NB4 (cell line): ENCODE measurements at regions not wholly inside any gene's neighbourhood (a gene's known extent, or its start where the extent isn't known, plus 50 kb on each side); places are given as distances from the start of the nearest gene placed in this dataset.

Experiments
- DNase-seq: peaks from one replicate; pipeline ENCODE4 v3.0.0; 2010; ENCODE audit warnings: low read depth
- H3K4me3 ChIP-seq: one replicate; pipeline ENCODE4 v1.5.1; 2011; ENCODE audit warnings: mild to moderate bottlenecking, low read depth, low read length, moderate library complexity
- MYC ChIP-seq: IDR thresholded peaks from 2 replicates; pipeline ENCODE4 v1.6.1; 2011; ENCODE audit warnings: low read depth, low read length
- POLR2A ChIP-seq: IDR thresholded peaks from 2 replicates; pipeline ENCODE4 v1.6.1; 2011; ENCODE audit warnings: mild to moderate bottlenecking; ENCODE audit not compliant: insufficient read length; ENCODE audit errors: extremely low read depth
- TF ChIP-seq, protein P1 (sequence below): IDR thresholded peaks from one replicate; pipeline ENCODE4 v1.5.1; 2012; ENCODE audit warnings: low read depth, low read length
- TF ChIP-seq, protein P2 (sequence below): IDR thresholded peaks from 2 replicates; pipeline ENCODE4 v1.6.1; 2011; ENCODE audit warnings: low read depth, low read length

DNA sequence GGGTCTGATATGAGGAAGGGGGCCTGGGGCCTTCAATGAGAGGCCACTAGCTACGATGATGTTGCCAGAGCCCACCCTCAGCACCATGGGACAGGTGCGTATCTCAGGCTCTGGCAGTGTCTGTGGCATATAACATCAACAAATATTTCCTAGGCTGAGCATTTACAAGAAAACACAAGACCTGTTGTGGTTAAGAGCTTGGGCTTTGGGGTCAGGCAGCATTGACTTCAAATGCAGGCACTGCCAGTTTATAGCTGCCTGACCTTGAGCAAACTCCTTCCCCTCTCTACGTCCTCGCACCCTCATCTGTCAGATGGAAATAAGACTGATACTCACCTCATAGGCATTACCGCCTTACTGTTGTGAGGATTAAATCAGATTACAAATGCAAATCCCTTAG, 156.0 kb downstream of the KATNAL1 start:
- TF ChIP-seq POLR2A, result no peak
- TF ChIP-seq MYC, result no peak
- TF ChIP-seq, protein P1, sequence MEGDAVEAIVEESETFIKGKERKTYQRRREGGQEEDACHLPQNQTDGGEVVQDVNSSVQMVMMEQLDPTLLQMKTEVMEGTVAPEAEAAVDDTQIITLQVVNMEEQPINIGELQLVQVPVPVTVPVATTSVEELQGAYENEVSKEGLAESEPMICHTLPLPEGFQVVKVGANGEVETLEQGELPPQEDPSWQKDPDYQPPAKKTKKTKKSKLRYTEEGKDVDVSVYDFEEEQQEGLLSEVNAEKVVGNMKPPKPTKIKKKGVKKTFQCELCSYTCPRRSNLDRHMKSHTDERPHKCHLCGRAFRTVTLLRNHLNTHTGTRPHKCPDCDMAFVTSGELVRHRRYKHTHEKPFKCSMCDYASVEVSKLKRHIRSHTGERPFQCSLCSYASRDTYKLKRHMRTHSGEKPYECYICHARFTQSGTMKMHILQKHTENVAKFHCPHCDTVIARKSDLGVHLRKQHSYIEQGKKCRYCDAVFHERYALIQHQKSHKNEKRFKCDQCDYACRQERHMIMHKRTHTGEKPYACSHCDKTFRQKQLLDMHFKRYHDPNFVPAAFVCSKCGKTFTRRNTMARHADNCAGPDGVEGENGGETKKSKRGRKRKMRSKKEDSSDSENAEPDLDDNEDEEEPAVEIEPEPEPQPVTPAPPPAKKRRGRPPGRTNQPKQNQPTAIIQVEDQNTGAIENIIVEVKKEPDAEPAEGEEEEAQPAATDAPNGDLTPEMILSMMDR, result no peak
- TF ChIP-seq, protein P2, sequence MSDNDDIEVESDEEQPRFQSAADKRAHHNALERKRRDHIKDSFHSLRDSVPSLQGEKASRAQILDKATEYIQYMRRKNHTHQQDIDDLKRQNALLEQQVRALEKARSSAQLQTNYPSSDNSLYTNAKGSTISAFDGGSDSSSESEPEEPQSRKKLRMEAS, result no peak
- no peak for DNase-seq

DNA sequence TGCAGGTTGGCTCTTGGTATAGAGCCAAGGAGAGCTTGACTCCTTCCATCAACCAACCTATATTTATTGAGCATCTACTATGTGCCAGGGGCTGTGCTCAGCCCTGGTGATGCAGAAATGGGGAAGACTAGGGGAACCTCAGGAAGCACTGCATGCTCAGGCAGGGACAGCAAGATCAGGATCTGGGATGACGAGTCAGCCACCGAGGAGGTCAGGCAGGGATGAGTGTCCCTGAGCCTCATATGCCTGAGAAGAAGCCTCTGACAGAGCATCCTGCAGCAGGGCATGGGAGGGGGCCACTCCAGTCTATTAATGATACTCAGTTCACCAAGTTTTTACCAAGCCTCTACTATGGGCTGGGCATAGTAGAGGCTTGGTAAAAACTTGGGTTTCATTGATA, 158.1 kb downstream of the KATNAL1 start:
- TF ChIP-seq MYC, result no peak
- TF ChIP-seq, protein P1, result no peak
- DNase-seq, result no peak
- no peak overlapping the region for H3K4me3 ChIP-seq

More for the DNA sequence above, 156.0 kb downstream of the KATNAL1 start:
- H3K4me3 ChIP-seq, result no peak overlapping the region

DNA sequence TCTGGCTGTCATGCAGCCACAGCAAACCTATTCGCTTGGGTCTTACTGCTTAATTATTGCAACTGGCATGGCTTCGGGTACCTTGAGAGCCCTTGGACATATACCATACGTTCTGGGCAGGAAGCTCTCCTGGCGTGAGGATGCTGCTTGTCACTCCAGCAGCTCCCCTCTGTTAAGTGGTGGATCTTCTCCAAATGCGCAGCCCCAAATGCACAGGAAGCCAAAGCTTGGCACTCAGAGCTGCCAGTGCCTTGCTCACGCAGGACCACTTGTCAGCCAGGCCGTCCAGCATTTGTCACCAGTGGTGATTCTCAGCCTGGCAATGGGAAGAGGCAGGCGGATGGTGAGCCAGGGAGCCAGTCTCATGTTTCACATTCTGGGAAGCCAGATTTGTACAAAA, 158.6 kb downstream of the KATNAL1 start:
- no peak overlapping the region for H3K4me3 ChIP-seq
- TF ChIP-seq, protein P2, result no peak
- TF ChIP-seq MYC (no peak), POLR2A (no peak)
- TF ChIP-seq, protein P1, result no peak
- DNase-seq, result no peak

DNA sequence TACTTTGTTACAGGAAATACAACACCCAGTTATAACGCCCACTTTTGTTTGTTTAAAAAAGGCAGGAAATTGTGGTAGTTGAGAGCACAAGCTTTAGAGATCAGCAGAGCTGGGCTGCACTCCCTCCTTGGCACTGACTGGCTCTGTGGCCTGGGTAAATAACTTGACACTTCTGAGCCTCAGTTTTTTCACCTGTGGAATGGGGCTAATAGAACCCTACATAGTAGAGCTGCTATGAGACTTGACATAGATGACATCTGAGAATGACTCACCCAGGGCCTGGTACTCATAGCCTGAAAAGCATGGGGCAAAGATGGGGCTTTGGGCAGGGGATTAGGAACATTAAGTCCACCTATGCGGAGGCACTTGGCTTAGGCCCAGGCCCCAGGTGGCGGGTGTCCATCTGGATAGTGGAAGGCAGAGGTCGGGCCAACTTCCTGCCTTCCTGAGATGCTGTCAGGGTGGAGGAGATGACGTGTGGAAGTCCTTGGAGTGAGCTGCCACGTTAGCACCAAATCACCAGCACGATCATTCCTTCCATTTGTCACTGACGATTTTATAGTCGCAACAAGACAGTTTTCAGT, 159.1 kb downstream of the KATNAL1 start:
- no peak for DNase-seq

DNA sequence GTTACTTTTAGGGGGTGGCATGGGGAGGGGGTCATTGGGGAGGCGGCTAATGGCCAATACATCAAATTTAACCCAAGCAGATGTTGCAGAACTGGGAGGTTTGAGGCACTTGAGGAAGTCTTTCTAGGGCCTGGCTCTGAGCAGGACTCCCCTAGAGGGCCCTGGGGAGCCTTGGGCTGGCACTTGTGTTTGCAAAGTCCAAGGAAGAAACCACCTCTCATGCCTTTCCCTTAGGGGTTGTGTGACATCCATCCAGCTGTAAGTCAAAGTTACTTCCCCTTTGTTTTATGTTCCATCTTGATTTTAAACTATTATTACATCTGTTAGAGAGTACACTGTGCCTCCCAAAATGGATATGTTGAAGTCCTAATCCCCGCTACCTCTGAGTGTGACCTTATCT, 159.9 kb downstream of the KATNAL1 start:
- no peak for TF ChIP-seq POLR2A
- TF ChIP-seq, protein P1, result peak; percentile 36
- H3K4me3 ChIP-seq, result no peak overlapping the region
- peak; percentile 88 for DNase-seq

More for the DNA sequence above, 159.1 kb downstream of the KATNAL1 start:
- H3K4me3 ChIP-seq, result no peak overlapping the region
- no peak for TF ChIP-seq MYC
- TF ChIP-seq, protein P2, result no peak
- no peak for TF ChIP-seq POLR2A
- TF ChIP-seq, protein P1, result no peak

DNA sequence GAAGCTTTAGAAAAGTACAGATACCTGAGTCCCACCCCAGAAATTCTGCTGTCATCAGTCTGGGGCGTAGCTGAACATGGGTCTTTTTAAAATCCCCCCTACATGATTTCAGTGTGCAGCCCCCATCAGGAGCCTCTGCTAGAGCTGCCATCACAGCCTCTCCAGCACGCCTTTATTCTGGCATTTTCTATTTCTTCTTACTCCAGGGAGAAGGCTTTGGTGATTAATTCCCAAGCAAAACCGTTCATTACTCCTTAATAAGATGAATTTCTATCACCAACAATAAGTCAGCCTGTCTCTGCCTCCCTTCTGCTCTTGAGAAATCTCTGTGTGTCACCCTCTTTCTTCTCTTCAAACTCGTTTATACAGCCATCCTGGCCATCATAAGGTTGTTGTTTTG, 160.3 kb downstream of the KATNAL1 start:
- TF ChIP-seq, protein P2, result no peak
- TF ChIP-seq, protein P1, result no peak
- TF ChIP-seq POLR2A, result no peak
- TF ChIP-seq MYC, result no peak
- H3K4me3 ChIP-seq, result no peak overlapping the region
- no peak for DNase-seq
